Glomerular endothelial cell (primary cell): ENCODE measurements at regions not wholly inside any gene's neighbourhood (a gene's known extent, or its start where the extent isn't known, plus 50 kb on each side); places are given as distances from the start of the nearest gene placed in this dataset.
"Not testable (repeated sequence)": the region's sequence is repeated elsewhere in the genome, so short reads cannot be mapped to it uniquely, and the experiment has no call there.

Experiments used
- DNase-seq: peaks from one replicate; pipeline ENCODE4 v3.0.0-alpha.2; 2011; ENCODE audit warnings: low read depth, low spot score; ENCODE audit errors: extremely low read depth

DNA sequence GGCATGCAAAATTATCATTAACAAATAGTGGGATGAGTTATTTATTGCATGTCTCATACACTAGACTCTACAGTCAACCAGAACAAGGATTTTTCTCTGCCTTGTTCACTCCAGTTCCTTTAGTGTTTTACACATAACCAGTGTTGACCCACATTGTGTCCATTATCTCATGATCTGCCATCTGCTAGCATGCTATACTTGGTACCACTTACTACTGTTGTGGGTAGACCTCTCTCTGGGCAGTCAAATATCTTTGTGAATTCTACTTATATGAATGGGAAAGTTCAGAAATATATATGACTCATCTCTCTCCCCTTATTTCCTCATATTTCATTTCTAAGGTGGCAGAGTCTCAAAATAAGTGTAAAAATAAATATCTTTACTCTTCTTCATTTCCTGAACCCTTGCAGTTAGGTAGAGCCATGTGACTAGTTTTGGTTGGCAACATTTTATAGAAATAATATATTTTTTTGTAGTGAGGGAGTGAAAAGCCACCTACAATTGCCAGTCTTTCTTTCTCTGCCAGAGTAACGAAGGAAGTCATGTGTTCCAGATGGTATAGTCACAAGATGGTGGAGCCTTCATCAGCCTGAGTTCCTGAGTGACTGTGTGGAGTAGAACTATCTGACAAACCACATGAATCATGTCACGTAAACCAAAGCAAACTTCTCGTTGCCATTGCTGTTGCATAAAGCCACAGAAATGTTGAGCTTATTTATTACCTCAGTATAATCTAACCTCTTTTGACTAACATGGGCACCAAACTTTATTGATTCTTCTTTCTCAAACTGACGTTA, 704.0 kb downstream of the RNF144A start:
- no peak for DNase-seq

GRCh38 chr2:7625392-7626138, 708.4 kb downstream of the RNF144A start:
- no peak for DNase-seq

- no peak for DNase-seq
These were observed 708.9 kb downstream of the RNF144A start for GRCh38 chr2:7626139-7626537.

DNA sequence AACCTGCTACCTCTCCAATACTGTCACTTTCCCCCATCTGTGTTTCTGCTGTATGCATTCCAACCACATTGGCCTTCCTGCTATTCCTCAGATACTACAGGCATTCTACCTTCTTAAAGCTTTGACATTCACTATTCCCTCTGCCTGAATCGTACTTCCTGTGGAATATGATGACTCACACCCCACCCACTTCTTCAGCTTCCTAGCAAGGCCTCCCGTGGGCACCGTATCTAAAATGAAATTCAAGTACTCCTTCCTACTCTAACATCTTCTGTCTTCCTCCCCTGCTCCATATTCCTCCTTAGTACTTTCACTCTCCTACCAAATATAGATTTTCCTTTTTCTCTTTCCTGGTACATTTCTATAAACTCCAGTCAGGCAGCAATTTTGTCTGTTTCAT, 710.4 kb downstream of the RNF144A start:
- DNase-seq: no peak

DNA sequence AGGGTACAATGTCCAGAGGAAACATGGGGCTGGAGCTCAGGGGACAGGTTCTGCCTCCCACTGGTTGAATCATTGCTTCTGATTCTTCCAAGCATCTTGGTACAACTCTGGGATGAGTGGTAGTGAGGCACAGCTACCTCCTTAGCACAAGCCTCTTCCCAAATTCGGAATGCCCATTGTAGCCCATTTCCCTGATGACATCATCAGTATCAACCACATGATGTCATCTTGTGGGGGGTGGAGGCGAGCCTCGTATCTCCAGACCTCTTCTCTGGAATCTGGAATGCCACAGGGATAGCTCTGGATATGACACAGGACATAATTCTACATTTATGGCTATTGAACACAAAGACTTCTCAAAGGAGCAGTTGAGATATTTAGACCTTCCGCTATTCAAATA, 715.2 kb downstream of the RNF144A start:
- no peak for DNase-seq

DNA sequence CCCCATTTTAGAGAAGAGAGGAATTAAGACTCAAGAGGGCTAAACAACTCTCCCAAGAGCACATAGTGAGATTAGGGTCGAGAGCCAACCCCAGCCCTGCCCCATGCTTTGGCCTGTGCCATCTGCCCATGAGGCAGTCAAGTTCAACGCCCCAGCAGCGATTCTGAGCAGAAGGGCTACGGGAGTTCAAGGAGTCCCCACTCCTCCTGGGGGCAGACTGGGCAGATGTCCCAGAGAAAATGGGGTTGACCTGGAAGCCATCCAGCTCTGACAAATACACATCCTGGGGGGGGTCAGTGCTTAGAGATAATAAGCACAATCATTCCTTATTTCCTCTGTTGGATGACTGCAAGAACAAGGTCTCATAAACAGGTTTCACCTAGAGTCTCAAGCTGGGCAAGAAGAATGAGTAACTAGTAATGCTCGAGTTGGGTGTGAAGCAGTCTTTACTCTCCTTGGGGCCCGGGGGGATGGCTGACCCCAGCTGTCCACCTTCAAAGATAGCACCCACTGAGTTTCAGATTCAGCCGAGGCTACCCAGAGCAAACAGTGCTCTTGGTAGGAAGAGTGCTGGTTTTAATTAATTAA, 716.4 kb downstream of the RNF144A start:
- DNase-seq: no peak

- no peak for DNase-seq
These were observed 717.2 kb downstream of the RNF144A start for GRCh38 chr2:7634409-7634808.

- no peak for DNase-seq
These were observed 722.3 kb downstream of the RNF144A start for GRCh38 chr2:7639476-7639875.

GRCh38 chr2:7641272-7641671, 724.1 kb downstream of the RNF144A start:
- DNase-seq: not testable (repeated sequence)

- DNase-seq: no peak
These were observed 728.8 kb downstream of the RNF144A start for GRCh38 chr2:7646024-7646423.

GRCh38 chr2:7646661-7647060, 729.4 kb downstream of the RNF144A start:
- no peak for DNase-seq

DNA sequence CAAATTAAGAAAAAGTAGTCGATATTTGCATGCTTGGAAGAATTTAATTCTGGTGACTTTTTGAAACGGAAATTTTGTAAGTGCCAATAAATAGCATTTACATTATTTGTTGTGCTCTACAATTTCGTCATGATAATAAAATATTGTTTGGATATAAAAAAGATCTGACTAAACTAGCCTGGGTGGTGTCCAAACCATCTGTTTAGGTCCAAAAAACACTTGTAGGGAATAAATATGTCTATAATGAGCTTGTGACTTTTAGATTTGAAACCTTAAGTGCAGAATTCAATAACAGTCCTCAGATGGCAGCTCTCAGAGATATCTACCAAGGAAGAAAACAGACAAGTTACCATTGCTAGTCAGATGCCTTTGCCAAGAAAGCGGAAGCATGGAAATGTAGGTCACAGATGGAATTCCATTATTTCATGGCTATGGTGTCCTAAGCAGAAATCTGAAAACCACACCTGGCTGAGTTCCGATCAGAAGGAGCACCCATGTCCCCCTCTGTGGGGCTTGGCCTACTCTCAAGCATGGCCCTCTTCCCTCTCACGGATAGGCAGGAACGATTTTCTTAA, 731.1 kb downstream of the RNF144A start:
- DNase-seq: no peak

GRCh38 chr2:7649461-7650228, 732.4 kb downstream of the RNF144A start:
- no peak for DNase-seq

GRCh38 chr2:7653617-7654016, 736.4 kb downstream of the RNF144A start:
- no peak for DNase-seq

DNA sequence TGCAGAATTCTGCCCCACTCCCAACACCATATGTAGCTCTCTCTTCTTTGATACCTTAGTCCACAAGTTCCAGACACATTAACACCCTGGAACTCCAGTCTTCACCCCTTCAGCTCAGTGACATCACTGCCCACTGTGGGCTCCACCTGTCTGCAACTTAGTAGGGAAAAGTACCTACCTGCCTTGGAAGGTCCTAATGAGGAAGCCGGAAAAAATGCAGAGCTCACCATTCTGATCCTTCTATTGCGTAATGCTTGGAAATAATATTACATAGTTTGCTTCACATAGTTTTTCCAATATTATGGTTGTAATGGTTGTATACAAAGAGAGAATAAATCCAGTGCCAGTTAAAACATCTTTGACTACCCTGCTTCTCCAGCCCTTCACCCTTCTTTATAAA, 738.4 kb downstream of the RNF144A start:
- no peak for DNase-seq

GRCh38 chr2:7657526-7657925, 740.3 kb downstream of the RNF144A start:
- not testable (repeated sequence) for DNase-seq

GRCh38 chr2:7658486-7658885, 741.3 kb downstream of the RNF144A start:
- DNase-seq: no peak

DNA sequence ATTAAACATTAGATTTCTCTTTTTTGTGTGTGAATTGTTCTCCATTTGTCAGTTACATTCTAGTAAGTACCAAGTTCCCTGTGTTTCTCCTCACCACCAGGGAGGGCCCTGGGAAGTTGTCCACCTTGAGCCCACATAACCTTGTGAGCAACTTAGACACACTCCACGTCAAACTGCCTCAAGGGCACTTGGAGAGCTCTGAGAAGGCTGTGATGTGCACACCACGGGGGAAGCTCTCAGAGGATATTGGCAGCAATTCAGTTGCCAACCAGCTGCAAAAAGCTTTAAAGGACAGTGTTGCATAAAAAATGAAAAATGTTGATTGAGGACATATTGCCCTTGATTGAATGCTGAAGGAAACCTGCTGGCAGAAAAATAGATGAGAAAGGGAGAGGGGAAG, 743.6 kb downstream of the RNF144A start:
- DNase-seq: no peak

DNA sequence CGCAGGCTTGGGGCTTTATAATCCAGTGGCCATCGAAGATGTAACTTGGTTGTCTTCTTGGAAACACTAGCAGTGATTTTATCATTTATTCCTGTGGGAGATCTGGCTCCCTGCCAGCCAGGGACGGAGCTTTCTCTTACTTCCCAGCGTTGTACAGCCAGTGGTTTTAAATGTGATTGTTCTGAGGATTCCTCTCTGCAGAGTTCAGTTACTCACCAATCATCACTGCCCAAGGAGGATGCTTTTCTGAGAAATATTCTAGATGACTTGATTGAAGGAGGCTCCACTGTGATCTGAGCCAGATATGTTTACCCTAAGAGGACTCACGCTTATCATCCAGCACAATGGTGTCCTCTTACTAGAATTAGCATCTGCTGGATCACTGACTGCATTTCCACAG, 744.3 kb downstream of the RNF144A start:
- no peak for DNase-seq

- DNase-seq: no peak
These were observed 748.7 kb downstream of the RNF144A start for GRCh38 chr2:7665880-7666279.
